Liver (tissue), 7 donors: ENCODE measurements at regions not wholly inside any gene's neighbourhood (a gene's known extent, or its start where the extent isn't known, plus 50 kb on each side); places are given as distances from the start of the nearest gene placed in this dataset.

Experiments
- DNase-seq: peaks from one replicate; pipeline ENCODE4 v3.0.0-alpha.2; 2017; ENCODE audit warnings: low spot score
- H3K27ac ChIP-seq, 2 donors: one replicate each; pipeline ENCODE4 v1.7.0; 2013; ENCODE audit warnings: inconsistent platforms in 2 of 2, low read length in 2 of 2, control low read depth in 1 of 2, low read depth in 1 of 2, mild to moderate bottlenecking in 1 of 2
- H3K27me3 ChIP-seq, 4 donors: one replicate each; pipeline versions ENCODE4 v1.6.1 to v1.7.0; 2013; ENCODE audit warnings: low read length in 3 of 4, inconsistent platforms in 1 of 4, mild to moderate bottlenecking in 1 of 4, moderate library complexity in 1 of 4; ENCODE audit not compliant: control insufficient read depth in 4 of 4, insufficient read depth in 4 of 4
- H3K36me3 ChIP-seq, 4 donors: one replicate each; pipeline versions ENCODE4 v1.6.1 to v1.7.0; 2013; ENCODE audit warnings: low read length in 3 of 4, mild to moderate bottlenecking in 3 of 4, low read depth in 1 of 4, moderate library complexity in 1 of 4; ENCODE audit not compliant: control insufficient read depth in 4 of 4, insufficient read depth in 3 of 4
- H3K4me1 ChIP-seq, 4 donors: one replicate each; pipeline versions ENCODE4 v1.6.1 to v1.7.0; 2013; ENCODE audit warnings: low read length in 3 of 4, mild to moderate bottlenecking in 3 of 4, moderate library complexity in 1 of 4; ENCODE audit not compliant: control insufficient read depth in 4 of 4, insufficient read depth in 4 of 4
- H3K4me3 ChIP-seq, 3 donors: one replicate each; pipeline versions ENCODE4 v1.6.1 to v1.7.0; 2013; ENCODE audit warnings: low read length in 3 of 3, control low read depth in 1 of 3, low read depth in 1 of 3, mild to moderate bottlenecking in 1 of 3
- H3K9ac ChIP-seq, 2 donors: one replicate each; pipeline ENCODE4 v1.7.0; 2013; ENCODE audit warnings: low read length in 2 of 2, mild to moderate bottlenecking in 2 of 2, moderate library complexity in 2 of 2, control low read depth in 1 of 2, low read depth in 1 of 2
- H3K9me3 ChIP-seq, 4 donors: one replicate each; pipeline versions ENCODE4 v1.6.1 to v1.7.0; 2013; ENCODE audit warnings: low read length in 3 of 4; ENCODE audit not compliant: control insufficient read depth in 4 of 4
- EGR1 ChIP-seq, 2 donors: IDR thresholded peaks; 2 replicates each; pipeline ENCODE4 v1.6.1; 2016 to 2018; ENCODE audit warnings: antibody characterized with exemption in 2 of 2, low read depth in 2 of 2
- FOXA1 ChIP-seq: IDR thresholded peaks from 2 replicates; pipeline ENCODE4 v1.6.1; 2016; ENCODE audit warnings: antibody characterized with exemption
- FOXA2 ChIP-seq: IDR thresholded peaks from 2 replicates; pipeline ENCODE4 v1.6.1; 2016; ENCODE audit warnings: antibody characterized with exemption
- GABPA ChIP-seq, 2 donors: IDR thresholded peaks in 1 of 2; conservative IDR thresholded peaks in 1 of 2; 2 replicates each; pipeline ENCODE4 v1.6.1; 2016; ENCODE audit warnings: antibody characterized with exemption in 2 of 2, mild to moderate bottlenecking in 1 of 2, moderate library complexity in 1 of 2
- HNF4A ChIP-seq, 2 donors: conservative IDR thresholded peaks; 2 replicates each; pipeline ENCODE4 v1.6.1; 2016; ENCODE audit warnings: antibody characterized with exemption in 2 of 2, mild to moderate bottlenecking in 2 of 2
- HNF4G ChIP-seq: IDR thresholded peaks from 2 replicates; pipeline ENCODE4 v1.6.1; 2016; ENCODE audit warnings: antibody characterized with exemption
- JUND ChIP-seq, 2 donors: IDR thresholded peaks; 2 replicates each; pipeline ENCODE4 v1.6.1; 2016; ENCODE audit warnings: antibody characterized with exemption in 2 of 2
- NR2F2 ChIP-seq: IDR thresholded peaks from 2 replicates; pipeline ENCODE4 v1.6.1; 2016; ENCODE audit warnings: antibody characterized with exemption
- RAD21 ChIP-seq, 2 donors: IDR thresholded peaks; 2 replicates each; pipeline ENCODE4 v1.6.1; 2016; ENCODE audit warnings: antibody characterized with exemption in 2 of 2, mild to moderate bottlenecking in 2 of 2
- RXRA ChIP-seq, 2 donors: IDR thresholded peaks; 2 replicates each; pipeline ENCODE4 v1.6.1; 2017 to 2018; ENCODE audit warnings: antibody characterized with exemption in 2 of 2, mild to moderate bottlenecking in 1 of 2
- SP1 ChIP-seq: IDR thresholded peaks from 2 replicates; pipeline ENCODE4 v1.6.1; 2018; ENCODE audit warnings: antibody characterized with exemption, mild to moderate bottlenecking
- TAF1 ChIP-seq: conservative IDR thresholded peaks from 2 replicates; pipeline ENCODE4 v1.6.1; 2016; ENCODE audit warnings: antibody characterized with exemption, mild to moderate bottlenecking
- YY1 ChIP-seq: IDR thresholded peaks from 2 replicates; pipeline ENCODE4 v1.6.1; 2016; ENCODE audit warnings: antibody characterized with exemption, mild to moderate bottlenecking
- TF ChIP-seq, protein P1 (sequence below): IDR thresholded peaks from 2 replicates; pipeline ENCODE4 v1.6.1; 2016; ENCODE audit warnings: antibody characterized with exemption
- TF ChIP-seq, protein P2 (sequence below): fragments of 150-350 bp; IDR thresholded peaks from 2 replicates; pipeline ENCODE4 v1.5.1; 2017; ENCODE audit warnings: improper control_type of control experiment, low read depth, low read length; ENCODE audit not compliant: missing input control
- TF ChIP-seq, protein P3 (sequence below): IDR thresholded peaks from 2 replicates; pipeline ENCODE4 v1.6.1; 2016; ENCODE audit warnings: antibody characterized with exemption
- TF ChIP-seq, protein P4 (sequence below): IDR thresholded peaks from 2 replicates; pipeline ENCODE4 v1.6.1; 2016; ENCODE audit warnings: antibody characterized with exemption, mild to moderate bottlenecking
- TF ChIP-seq, protein P5 (sequence below): IDR thresholded peaks from 2 replicates; pipeline ENCODE4 v1.6.1; 2016; ENCODE audit warnings: antibody characterized with exemption
- donor health status: healthy.
- donor health status: healthy.
- donor health status: healthy.
- donor health status: healthy.

DNA sequence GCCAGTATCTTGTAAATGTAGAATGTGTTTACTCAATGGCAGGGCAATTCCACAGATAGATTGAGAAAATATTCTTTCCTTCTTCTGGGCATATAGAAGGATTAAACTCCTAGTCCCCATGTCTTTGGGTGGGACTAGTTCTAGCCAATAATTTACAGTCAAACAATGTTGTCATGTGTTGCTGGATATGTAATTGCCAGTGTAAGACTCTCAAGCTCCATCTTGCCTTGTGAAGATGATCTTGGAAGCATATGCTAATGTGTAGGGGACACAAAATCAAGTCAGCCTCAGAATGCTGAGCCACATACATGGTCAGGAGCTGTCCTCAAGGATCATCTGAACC, 386.9 kb downstream of the CETN3 start:
- TF ChIP-seq, protein P1, sequence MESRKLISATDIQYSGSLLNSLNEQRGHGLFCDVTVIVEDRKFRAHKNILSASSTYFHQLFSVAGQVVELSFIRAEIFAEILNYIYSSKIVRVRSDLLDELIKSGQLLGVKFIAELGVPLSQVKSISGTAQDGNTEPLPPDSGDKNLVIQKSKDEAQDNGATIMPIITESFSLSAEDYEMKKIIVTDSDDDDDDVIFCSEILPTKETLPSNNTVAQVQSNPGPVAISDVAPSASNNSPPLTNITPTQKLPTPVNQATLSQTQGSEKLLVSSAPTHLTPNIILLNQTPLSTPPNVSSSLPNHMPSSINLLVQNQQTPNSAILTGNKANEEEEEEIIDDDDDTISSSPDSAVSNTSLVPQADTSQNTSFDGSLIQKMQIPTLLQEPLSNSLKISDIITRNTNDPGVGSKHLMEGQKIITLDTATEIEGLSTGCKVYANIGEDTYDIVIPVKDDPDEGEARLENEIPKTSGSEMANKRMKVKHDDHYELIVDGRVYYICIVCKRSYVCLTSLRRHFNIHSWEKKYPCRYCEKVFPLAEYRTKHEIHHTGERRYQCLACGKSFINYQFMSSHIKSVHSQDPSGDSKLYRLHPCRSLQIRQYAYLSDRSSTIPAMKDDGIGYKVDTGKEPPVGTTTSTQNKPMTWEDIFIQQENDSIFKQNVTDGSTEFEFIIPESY: no peak
- TF ChIP-seq, protein P2, sequence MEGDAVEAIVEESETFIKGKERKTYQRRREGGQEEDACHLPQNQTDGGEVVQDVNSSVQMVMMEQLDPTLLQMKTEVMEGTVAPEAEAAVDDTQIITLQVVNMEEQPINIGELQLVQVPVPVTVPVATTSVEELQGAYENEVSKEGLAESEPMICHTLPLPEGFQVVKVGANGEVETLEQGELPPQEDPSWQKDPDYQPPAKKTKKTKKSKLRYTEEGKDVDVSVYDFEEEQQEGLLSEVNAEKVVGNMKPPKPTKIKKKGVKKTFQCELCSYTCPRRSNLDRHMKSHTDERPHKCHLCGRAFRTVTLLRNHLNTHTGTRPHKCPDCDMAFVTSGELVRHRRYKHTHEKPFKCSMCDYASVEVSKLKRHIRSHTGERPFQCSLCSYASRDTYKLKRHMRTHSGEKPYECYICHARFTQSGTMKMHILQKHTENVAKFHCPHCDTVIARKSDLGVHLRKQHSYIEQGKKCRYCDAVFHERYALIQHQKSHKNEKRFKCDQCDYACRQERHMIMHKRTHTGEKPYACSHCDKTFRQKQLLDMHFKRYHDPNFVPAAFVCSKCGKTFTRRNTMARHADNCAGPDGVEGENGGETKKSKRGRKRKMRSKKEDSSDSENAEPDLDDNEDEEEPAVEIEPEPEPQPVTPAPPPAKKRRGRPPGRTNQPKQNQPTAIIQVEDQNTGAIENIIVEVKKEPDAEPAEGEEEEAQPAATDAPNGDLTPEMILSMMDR: no peak
- TF ChIP-seq JUND (IDR thresholded peaks at IDR 0.05) (no peak), EGR1 (IDR thresholded peaks at IDR 0.05; ENCODE audit: low read depth in 2 of 2) (no peak), SP1 (no peak), RAD21 (IDR thresholded peaks at IDR 0.05) (no peak), NR2F2 (no peak), HNF4G (no peak), HNF4A (conservative IDR thresholded peaks at IDR 0.05) (no peak), FOXA1 (no peak), RXRA (IDR thresholded peaks at IDR 0.05) (no peak), FOXA2 (no peak), YY1 (no peak), TAF1 (no peak), GABPA (IDR thresholded peaks at IDR 0.05 in 1 of 2, conservative IDR thresholded peaks at IDR 0.05 in 1 of 2) (no peak)
- TF ChIP-seq, protein P3, sequence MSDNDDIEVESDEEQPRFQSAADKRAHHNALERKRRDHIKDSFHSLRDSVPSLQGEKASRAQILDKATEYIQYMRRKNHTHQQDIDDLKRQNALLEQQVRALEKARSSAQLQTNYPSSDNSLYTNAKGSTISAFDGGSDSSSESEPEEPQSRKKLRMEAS: no peak
- TF ChIP-seq, protein P4, sequence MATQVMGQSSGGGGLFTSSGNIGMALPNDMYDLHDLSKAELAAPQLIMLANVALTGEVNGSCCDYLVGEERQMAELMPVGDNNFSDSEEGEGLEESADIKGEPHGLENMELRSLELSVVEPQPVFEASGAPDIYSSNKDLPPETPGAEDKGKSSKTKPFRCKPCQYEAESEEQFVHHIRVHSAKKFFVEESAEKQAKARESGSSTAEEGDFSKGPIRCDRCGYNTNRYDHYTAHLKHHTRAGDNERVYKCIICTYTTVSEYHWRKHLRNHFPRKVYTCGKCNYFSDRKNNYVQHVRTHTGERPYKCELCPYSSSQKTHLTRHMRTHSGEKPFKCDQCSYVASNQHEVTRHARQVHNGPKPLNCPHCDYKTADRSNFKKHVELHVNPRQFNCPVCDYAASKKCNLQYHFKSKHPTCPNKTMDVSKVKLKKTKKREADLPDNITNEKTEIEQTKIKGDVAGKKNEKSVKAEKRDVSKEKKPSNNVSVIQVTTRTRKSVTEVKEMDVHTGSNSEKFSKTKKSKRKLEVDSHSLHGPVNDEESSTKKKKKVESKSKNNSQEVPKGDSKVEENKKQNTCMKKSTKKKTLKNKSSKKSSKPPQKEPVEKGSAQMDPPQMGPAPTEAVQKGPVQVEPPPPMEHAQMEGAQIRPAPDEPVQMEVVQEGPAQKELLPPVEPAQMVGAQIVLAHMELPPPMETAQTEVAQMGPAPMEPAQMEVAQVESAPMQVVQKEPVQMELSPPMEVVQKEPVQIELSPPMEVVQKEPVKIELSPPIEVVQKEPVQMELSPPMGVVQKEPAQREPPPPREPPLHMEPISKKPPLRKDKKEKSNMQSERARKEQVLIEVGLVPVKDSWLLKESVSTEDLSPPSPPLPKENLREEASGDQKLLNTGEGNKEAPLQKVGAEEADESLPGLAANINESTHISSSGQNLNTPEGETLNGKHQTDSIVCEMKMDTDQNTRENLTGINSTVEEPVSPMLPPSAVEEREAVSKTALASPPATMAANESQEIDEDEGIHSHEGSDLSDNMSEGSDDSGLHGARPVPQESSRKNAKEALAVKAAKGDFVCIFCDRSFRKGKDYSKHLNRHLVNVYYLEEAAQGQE: no peak
- TF ChIP-seq, protein P5, sequence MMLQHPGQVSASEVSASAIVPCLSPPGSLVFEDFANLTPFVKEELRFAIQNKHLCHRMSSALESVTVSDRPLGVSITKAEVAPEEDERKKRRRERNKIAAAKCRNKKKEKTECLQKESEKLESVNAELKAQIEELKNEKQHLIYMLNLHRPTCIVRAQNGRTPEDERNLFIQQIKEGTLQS: no peak
- no peak overlapping the region for H3K4me3 ChIP-seq
- no peak for DNase-seq
- H3K9ac ChIP-seq: no peak overlapping the region
- no peaks in the 10 kb centered on the region for H3K27me3 ChIP-seq
- no peaks in the 10 kb centered on the region for H3K36me3 ChIP-seq
- H3K4me1 ChIP-seq: no peaks in the 10 kb centered on the region
- H3K9me3 ChIP-seq: no peaks in the 10 kb centered on the region
- H3K27ac ChIP-seq: no peak overlapping the region
